GM21381 (cell line): ENCODE measurements at regions not wholly inside any gene's neighbourhood (a gene's known extent, or its start where the extent isn't known, plus 50 kb on each side); places are given as distances from the start of the nearest gene placed in this dataset.
"Not testable (repeated sequence)": the region's sequence is repeated elsewhere in the genome, so short reads cannot be mapped to it uniquely, and the experiment has no call there.

Source experiments
- ATAC-seq: cut with Tn5 transposase; IDR thresholded peaks from one replicate; pipeline ENCODE4 v1.9.1; 2021; ENCODE audit warnings: mild to moderate bottlenecking, moderate library complexity; ENCODE audit not compliant: unreplicated experiment

GRCh38 chr10:125407557-125407956 lies 247.2 kb upstream of the CTBP2 start:
- ATAC-seq = no peak

GRCh38 chr10:125407000-125407502 lies 246.7 kb upstream of the CTBP2 start:
- ATAC-seq = no peak

- not testable (repeated sequence) for ATAC-seq
Observed at GRCh38 chr10:125404902-125405301, 244.5 kb upstream of the CTBP2 start.

GRCh38 chr10:125401462-125401861 lies 241.1 kb upstream of the CTBP2 start:
- no peak for ATAC-seq

- no peak for ATAC-seq
Observed at GRCh38 chr10:125399289-125399688, 238.9 kb upstream of the CTBP2 start.

- no peak for ATAC-seq
Observed at GRCh38 chr10:125398270-125398669, 237.9 kb upstream of the CTBP2 start.

- ATAC-seq = no peak
Observed at GRCh38 chr10:125397608-125398007, 237.2 kb upstream of the CTBP2 start.

GRCh38 chr10:125396676-125397075 lies 236.3 kb upstream of the CTBP2 start:
- no peak for ATAC-seq

GRCh38 chr10:125392609-125393008 lies 232.2 kb upstream of the CTBP2 start:
- no peak for ATAC-seq

GRCh38 chr10:125392154-125392553 lies 231.8 kb upstream of the CTBP2 start:
- no peak for ATAC-seq

- ATAC-seq = no peak
Observed at GRCh38 chr10:125389648-125390047, 229.3 kb upstream of the CTBP2 start.

GRCh38 chr10:125379592-125379991 lies 219.2 kb upstream of the CTBP2 start:
- no peak for ATAC-seq

- no peak for ATAC-seq
Observed at GRCh38 chr10:125377368-125377767, 217.0 kb upstream of the CTBP2 start.

- no peak for ATAC-seq
Observed at GRCh38 chr10:125375210-125375609, 214.8 kb upstream of the CTBP2 start.

- ATAC-seq = no peak
Observed at GRCh38 chr10:125373546-125373945, 213.2 kb upstream of the CTBP2 start.

GRCh38 chr10:125370578-125370977 lies 210.2 kb upstream of the CTBP2 start:
- no peak for ATAC-seq

- ATAC-seq = no peak
Observed at GRCh38 chr10:125369382-125370326, 209.3 kb upstream of the CTBP2 start.

- no peak for ATAC-seq
Observed at GRCh38 chr10:125368146-125368545, 207.8 kb upstream of the CTBP2 start.

- ATAC-seq = no peak
Observed at GRCh38 chr10:125363791-125364190, 203.4 kb upstream of the CTBP2 start.

GRCh38 chr10:125362950-125363349 lies 202.6 kb upstream of the CTBP2 start:
- ATAC-seq = no peak

GRCh38 chr10:125359401-125359800 lies 199.0 kb upstream of the CTBP2 start:
- ATAC-seq = no peak

- ATAC-seq = no peak
Observed at GRCh38 chr10:125355657-125356056, 195.3 kb upstream of the CTBP2 start.
